ENCODE measurements at regions not wholly inside any gene's neighbourhood (a gene's known extent, or its start where the extent isn't known, plus 50 kb on each side); places are given as distances from the start of the nearest gene placed in this dataset.
"Not testable (repeated sequence)": the region's sequence is repeated elsewhere in the genome, so short reads cannot be mapped to it uniquely, and the experiment has no call there.

- peak in 1 of 2 donors; percentile 40 for DNase-seq
- Histone ChIP-seq H3K27me3 (ENCODE audit: control insufficient read depth, insufficient read depth, low read length) (peaks cover 13% of the 10 kb centered on the region), H3K36me3 (ENCODE audit: control insufficient read depth, insufficient read depth, low read length) (no peaks in the 10 kb centered on the region), H3K27ac (ENCODE audit: low read length) (no peak overlapping the region), H3K4me1 (ENCODE audit: control insufficient read depth, insufficient read depth, low read length) (peaks cover 7% of the 10 kb centered on the region), H3K4me3 (ENCODE audit: low read length) (peak overlapping the region; percentile 31), H3K9me3 (ENCODE audit: control insufficient read depth, low read depth, low read length) (no peaks in the 10 kb centered on the region)
- WGBS (ENCODE audit: insufficient coverage, low lambda C conversion rate): no CpG with 5 or more reads among the region's 37 CpGs
Observed at GRCh38 chr19:14265290-14266036, 59.5 kb upstream of the ADGRL1 start.

- H3K4me3 ChIP-seq (ENCODE audit: low read length); H3K27ac ChIP-seq (ENCODE audit: low read length): not testable (repeated sequence)
- WGBS (ENCODE audit: insufficient coverage, low lambda C conversion rate): no CpG with 5 or more reads among the region's 7 CpGs
Observed at GRCh38 chr19:14255902-14256649, 50.1 kb upstream of the ADGRL1 start.

More at GRCh38 chr19:14255902-14256649, 50.1 kb upstream of the ADGRL1 start:
- H3K27me3 ChIP-seq (ENCODE audit: control insufficient read depth, insufficient read depth, low read length); H3K36me3 ChIP-seq (ENCODE audit: control insufficient read depth, insufficient read depth, low read length); H3K4me1 ChIP-seq (ENCODE audit: control insufficient read depth, insufficient read depth, low read length); H3K9me3 ChIP-seq (ENCODE audit: control insufficient read depth, low read depth, low read length); DNase-seq: not testable (repeated sequence)
